ENCODE measurements at regions not wholly inside any gene's neighbourhood (a gene's known extent, or its start where the extent isn't known, plus 50 kb on each side); places are given as distances from the start of the nearest gene placed in this dataset.

DNA sequence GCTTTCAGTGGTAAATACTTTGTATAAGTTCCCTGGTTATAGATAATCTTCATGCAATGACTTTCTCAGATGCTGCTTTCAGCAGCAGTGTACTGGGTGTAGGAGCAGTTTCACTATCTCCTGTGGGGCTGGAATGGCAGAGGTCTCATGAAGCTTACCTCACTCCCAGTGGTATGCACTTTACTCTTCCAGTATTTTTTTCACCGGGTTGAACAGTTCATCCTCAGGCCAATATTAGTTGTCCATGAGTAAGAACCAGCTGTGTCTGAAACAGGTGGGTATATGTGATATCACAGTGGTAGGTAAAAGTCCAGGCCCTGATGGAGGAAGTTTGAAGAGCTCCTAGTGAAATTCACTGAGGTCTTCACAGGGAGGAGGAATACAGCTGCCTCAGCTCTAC lies 351.5 kb upstream of the EMCN start:
- TF ChIP-seq, protein P1, sequence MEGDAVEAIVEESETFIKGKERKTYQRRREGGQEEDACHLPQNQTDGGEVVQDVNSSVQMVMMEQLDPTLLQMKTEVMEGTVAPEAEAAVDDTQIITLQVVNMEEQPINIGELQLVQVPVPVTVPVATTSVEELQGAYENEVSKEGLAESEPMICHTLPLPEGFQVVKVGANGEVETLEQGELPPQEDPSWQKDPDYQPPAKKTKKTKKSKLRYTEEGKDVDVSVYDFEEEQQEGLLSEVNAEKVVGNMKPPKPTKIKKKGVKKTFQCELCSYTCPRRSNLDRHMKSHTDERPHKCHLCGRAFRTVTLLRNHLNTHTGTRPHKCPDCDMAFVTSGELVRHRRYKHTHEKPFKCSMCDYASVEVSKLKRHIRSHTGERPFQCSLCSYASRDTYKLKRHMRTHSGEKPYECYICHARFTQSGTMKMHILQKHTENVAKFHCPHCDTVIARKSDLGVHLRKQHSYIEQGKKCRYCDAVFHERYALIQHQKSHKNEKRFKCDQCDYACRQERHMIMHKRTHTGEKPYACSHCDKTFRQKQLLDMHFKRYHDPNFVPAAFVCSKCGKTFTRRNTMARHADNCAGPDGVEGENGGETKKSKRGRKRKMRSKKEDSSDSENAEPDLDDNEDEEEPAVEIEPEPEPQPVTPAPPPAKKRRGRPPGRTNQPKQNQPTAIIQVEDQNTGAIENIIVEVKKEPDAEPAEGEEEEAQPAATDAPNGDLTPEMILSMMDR (IDR thresholded peaks at IDR 0.05) = no peak
- TF ChIP-seq POLR2A (IDR thresholded peaks at IDR 0.05) (no peak), POLR2AphosphoS5 (IDR thresholded peaks at IDR 0.05) (no peak), EP300 (IDR thresholded peaks at IDR 0.05) (no peak)

Data from sigmoid colon (tissue), 4 donors.